ENCODE measurements at regions not wholly inside any gene's neighbourhood (a gene's known extent, or its start where the extent isn't known, plus 50 kb on each side); places are given as distances from the start of the nearest gene placed in this dataset.

DNA sequence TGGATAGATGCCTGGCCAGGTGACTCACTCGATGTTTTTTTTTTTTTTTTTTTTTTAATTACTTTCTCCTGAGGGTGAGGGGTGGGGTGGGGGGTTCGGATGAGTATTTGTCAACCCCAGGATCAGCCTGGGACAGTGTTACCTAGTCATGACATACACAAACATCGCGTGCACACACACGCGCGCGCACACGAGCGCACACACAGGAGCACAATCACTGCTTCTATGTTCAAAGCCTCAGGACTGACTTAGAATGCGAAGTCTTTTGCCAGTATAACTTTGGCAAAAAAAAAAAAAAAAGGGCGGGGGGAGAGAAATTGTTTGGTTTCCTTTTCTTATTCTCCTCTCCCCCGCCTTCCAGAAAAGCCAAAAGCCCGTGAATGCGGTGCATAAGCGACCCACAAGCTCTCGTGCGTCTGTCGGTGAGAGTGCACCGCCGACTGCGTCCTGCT is 115.0 kb upstream of the TEX13C start:
- WGBS, 2 donors (ENCODE audit: low coverage in 1 of 2), result 48% methylated on average over 22 of the region's 22 CpGs; no CpG with 5 or more reads in 1 of the 2 donors
- Histone ChIP-seq H3K36me3 (no peaks in the 10 kb centered on the region), H3K27me3 (peaks cover 6% of the 10 kb centered on the region), H3K4me3 (peak overlapping the region in 3 of 4 donors; percentile 23 to 44 (median 26)), H3K9me3 (no peaks in the 10 kb centered on the region), H3K4me1 (no peaks in the 10 kb centered on the region), H3K27ac (peak overlapping the region; percentile 51 to 78 (median 73))
- in situ Hi-C loops (cut with MboI; ENCODE audit: low pct_ligation_motif_present in 1 of 4, low pct_unique_long_range_greater_than_20kb in 1 of 4, low sequenced_read_pairs in 3 of 4) (no loop called here), intact Hi-C loops (cut with DNase I; ENCODE audit: low total_unique reads) (no loop called here)
- no peak for DNase-seq
- no peak for TF ChIP-seq POLR2AphosphoS5 (IDR thresholded peaks at IDR 0.05)
- TF ChIP-seq, protein P1, sequence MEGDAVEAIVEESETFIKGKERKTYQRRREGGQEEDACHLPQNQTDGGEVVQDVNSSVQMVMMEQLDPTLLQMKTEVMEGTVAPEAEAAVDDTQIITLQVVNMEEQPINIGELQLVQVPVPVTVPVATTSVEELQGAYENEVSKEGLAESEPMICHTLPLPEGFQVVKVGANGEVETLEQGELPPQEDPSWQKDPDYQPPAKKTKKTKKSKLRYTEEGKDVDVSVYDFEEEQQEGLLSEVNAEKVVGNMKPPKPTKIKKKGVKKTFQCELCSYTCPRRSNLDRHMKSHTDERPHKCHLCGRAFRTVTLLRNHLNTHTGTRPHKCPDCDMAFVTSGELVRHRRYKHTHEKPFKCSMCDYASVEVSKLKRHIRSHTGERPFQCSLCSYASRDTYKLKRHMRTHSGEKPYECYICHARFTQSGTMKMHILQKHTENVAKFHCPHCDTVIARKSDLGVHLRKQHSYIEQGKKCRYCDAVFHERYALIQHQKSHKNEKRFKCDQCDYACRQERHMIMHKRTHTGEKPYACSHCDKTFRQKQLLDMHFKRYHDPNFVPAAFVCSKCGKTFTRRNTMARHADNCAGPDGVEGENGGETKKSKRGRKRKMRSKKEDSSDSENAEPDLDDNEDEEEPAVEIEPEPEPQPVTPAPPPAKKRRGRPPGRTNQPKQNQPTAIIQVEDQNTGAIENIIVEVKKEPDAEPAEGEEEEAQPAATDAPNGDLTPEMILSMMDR (IDR thresholded peaks at IDR 0.05), result no peak
- no peak for TF ChIP-seq POLR2A (IDR thresholded peaks at IDR 0.05)

GRCh38 chrX:125205133-125205917 is 114.3 kb upstream of the TEX13C start:
- TF ChIP-seq POLR2A (IDR thresholded peaks at IDR 0.05) (no peak), EP300 (IDR thresholded peaks at IDR 0.05; ENCODE audit: low read depth) (no peak), POLR2AphosphoS5 (IDR thresholded peaks at IDR 0.05) (no peak)
- TF ChIP-seq, protein P1 (IDR thresholded peaks at IDR 0.05), result peak in 1 of 5 experiments; percentile 17

DNA sequence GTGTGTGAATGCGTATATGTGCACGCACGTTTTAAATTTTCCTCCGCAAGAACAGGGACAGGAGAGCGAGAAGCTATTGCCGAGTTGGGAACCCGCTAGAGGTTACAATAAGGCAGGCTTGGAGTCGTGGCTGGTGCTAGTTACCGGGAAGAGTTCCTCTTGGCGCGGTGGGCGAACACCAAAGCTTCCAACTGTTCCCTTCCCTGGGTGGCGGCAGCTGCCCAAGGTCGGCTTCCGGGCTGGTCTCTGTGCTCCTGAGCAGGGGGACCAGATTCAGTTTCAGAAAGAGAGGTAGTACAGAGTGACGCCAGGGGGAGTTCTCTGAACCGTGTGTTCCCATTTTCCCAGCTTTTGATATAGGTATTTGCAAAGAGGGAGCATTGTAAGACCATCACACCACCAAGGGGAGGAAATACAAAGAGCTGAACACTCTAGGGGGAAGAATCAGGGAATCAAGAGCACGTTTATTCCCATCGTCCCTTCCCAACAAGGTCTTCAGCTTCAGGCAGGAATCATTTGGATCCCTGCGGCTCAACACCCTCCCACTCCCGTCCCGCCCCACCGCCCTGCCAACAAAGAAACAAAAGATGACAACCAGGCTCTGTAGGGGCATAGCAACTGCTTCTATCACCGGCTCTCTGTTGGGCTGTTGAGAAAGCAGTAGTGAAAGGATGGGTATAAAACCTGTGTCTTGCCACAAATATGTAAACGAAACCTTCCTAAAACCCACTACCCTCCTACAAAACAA is 113.6 kb upstream of the TEX13C start:
- intact Hi-C loops (cut with DNase I; ENCODE audit: low total_unique reads), result no loop called here
- TF ChIP-seq EP300 (IDR thresholded peaks at IDR 0.05; ENCODE audit: low read depth) (no peak), POLR2A (IDR thresholded peaks at IDR 0.05) (no peak), POLR2AphosphoS5 (IDR thresholded peaks at IDR 0.05) (no peak)
- TF ChIP-seq, protein P1 (IDR thresholded peaks at IDR 0.05), result no peak
- 46 to 74% methylated on average over 2 to 24 of the region's 25 CpGs for WGBS, 2 donors (ENCODE audit: low coverage in 1 of 2)
- Histone ChIP-seq H3K27me3 (peaks cover 6% of the 10 kb centered on the region), H3K4me1 (no peaks in the 10 kb centered on the region), H3K9me3 (no peaks in the 10 kb centered on the region), H3K27ac (peak overlapping the region; percentile 28 to 78 (median 73)), H3K4me3 (peak overlapping the region in 3 of 4 donors; percentile 23 to 44 (median 26)), H3K36me3 (no peaks in the 10 kb centered on the region)
- in situ Hi-C loops (cut with MboI; ENCODE audit: low pct_ligation_motif_present in 1 of 4, low pct_unique_long_range_greater_than_20kb in 1 of 4, low sequenced_read_pairs in 3 of 4), result no loop called here
- DNase-seq, result no peak

More at GRCh38 chrX:125205133-125205917, 114.3 kb upstream of the TEX13C start:
- Histone ChIP-seq H3K27ac (peak overlapping the region; percentile 51 to 78 (median 73)), H3K4me3 (peak overlapping the region; percentile 4 to 44 (median 24)), H3K27me3 (peaks cover 6% of the 10 kb centered on the region), H3K4me1 (no peaks in the 10 kb centered on the region), H3K9me3 (no peaks in the 10 kb centered on the region), H3K36me3 (no peaks in the 10 kb centered on the region)
- in situ Hi-C loops (cut with MboI; ENCODE audit: low pct_ligation_motif_present in 1 of 4, low pct_unique_long_range_greater_than_20kb in 1 of 4, low sequenced_read_pairs in 3 of 4), result no loop called here
- intact Hi-C loops (cut with DNase I; ENCODE audit: low total_unique reads), result no loop called here
- WGBS, 2 donors (ENCODE audit: low coverage in 1 of 2), result 42% methylated on average over 43 of the region's 48 CpGs; no CpG with 5 or more reads in 1 of the 2 donors
- peak; percentile 12 for DNase-seq

DNA sequence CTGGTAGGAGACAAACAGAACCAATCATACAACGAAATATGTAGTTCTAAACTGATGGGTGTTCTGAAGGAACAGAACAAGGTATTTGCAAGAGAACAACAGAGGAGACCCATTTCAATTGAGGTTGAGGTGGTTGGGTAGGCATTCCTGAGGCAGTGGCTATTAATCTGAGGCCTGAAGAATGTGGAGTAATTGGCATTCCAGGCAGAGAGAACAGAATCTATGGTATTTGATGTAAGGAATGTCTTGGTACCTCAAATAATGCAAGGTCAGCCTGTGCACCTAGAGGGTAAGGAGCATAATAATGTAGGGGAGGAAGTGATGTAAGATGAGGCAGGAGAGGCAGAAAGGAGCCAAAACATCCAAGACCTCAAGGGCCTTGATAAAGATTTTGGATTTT is 109.5 kb upstream of the TEX13C start:
- 42% methylated on average over 1 of the region's 1 CpG; no CpG with 5 or more reads in 1 of the 2 donors for WGBS, 2 donors (ENCODE audit: low coverage in 1 of 2)
- in situ Hi-C loops (cut with MboI; ENCODE audit: low pct_ligation_motif_present in 1 of 4, low pct_unique_long_range_greater_than_20kb in 1 of 4, low sequenced_read_pairs in 3 of 4) (no loop called here), intact Hi-C loops (cut with DNase I; ENCODE audit: low total_unique reads) (no loop called here)
- H3K27me3 ChIP-seq, result peaks cover 3% of the 10 kb centered on the region
- no peak for DNase-seq
- H3K9me3 ChIP-seq, result no peaks in the 10 kb centered on the region
- H3K27ac ChIP-seq, result no peak overlapping the region
- H3K36me3 ChIP-seq, result no peaks in the 10 kb centered on the region
- no peak overlapping the region for H3K4me3 ChIP-seq
- TF ChIP-seq EP300 (IDR thresholded peaks at IDR 0.05; ENCODE audit: low read depth) (no peak), POLR2AphosphoS5 (IDR thresholded peaks at IDR 0.05) (no peak), POLR2A (IDR thresholded peaks at IDR 0.05) (no peak)
- TF ChIP-seq, protein P1 (IDR thresholded peaks at IDR 0.05), result no peak
- no peaks in the 10 kb centered on the region for H3K4me1 ChIP-seq
